ENCODE measurements at regions not wholly inside any gene's neighbourhood (a gene's known extent, or its start where the extent isn't known, plus 50 kb on each side); places are given as distances from the start of the nearest gene placed in this dataset.

DNA sequence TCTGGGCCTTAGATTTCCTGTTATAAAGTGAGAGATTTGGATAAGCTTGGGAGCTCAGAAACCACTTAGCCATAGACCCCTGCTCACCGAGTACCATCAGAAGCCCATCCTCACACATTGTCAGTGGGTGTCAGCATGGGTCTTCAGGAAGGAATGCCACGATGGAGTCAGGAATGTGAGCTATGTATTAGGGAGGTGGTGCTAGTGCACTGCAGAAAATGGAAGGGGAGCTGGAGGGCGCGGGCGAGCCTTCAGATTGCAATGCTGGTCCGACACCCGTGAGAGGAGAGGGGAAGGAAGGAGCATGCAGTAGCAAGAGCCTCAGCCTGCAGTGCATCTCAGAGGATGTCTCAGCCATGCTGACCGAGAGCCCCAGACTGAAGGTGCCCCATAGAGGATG is 294.5 kb downstream of the FOXL1 start:
- Mint-ChIP-seq H3K27ac (no peak overlapping the region), H3K4me3 (no peak overlapping the region), H3K27me3 (peaks cover 17 to 22% of the 10 kb centered on the region in 2 donors), H3K4me1 (peaks cover 0 to 1% (median 0%) of the 10 kb centered on the region in 4 donors), H3K36me3 (no peaks in the 10 kb centered on the region), H3K9me3 (peaks cover 0 to 8% (median 2%) of the 10 kb centered on the region in 8 donors)
- Histone ChIP-seq H3K27ac (ENCODE audit: low read depth, low read length) (no peak overlapping the region), H3K27me3 (ENCODE audit: insufficient read depth, low read length) (no peaks in the 10 kb centered on the region), H3K4me3 (ENCODE audit: low read length in 2 of 2) (no peak overlapping the region), H3K36me3 (ENCODE audit: insufficient read depth, low read length) (no peaks in the 10 kb centered on the region), H3K9me3 (ENCODE audit: control insufficient read depth in 1 of 2, low read length in 2 of 2) (no peaks in the 10 kb centered on the region), H3K4me1 (ENCODE audit: insufficient read depth, low read length) (no peaks in the 10 kb centered on the region)
- CTCF ChIA-PET (ENCODE audit: partially characterized antibody): interaction anchor here (2.1 kb wide), 1 partner anchor 308 kb away, joined by 5 read pairs; no protein-coding TSS in a partner anchor
- POLR2A ChIA-PET (ENCODE audit: partially characterized antibody): no interaction called here
- intact Hi-C loops (cut with micrococcal nuclease): no loop called here
- no peak for DNase-seq

DNA sequence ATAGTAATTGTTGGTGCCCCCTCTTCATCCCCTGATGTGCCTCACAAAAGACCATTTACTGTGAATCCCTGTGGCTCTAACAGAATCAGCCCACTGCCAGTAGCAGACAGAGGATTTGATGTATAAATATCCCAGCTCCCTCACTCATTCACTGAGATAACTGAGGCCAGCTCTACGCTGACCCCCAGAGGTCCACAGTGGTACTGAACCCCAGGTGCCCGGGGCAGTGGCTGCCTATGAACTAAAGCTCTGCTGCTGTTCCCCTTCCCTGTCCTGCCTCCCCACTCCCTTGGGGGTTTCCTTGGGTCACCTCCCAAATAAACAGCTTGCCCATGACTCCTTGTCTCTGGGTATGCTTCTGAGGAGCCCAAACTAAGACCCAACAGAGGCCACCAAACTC is 295.8 kb downstream of the FOXL1 start:
- Mint-ChIP-seq H3K4me1 (peaks cover 0 to 1% (median 0%) of the 10 kb centered on the region in 4 donors), H3K27me3 (peaks cover 26 to 28% of the 10 kb centered on the region in 2 donors), H3K9me3 (peaks cover 0 to 11% (median 3%) of the 10 kb centered on the region in 8 donors), H3K36me3 (no peaks in the 10 kb centered on the region), H3K27ac (no peak overlapping the region), H3K4me3 (no peak overlapping the region)
- ChIA-PET CTCF (ENCODE audit: partially characterized antibody) (interaction anchor here (0.7 to 2.1 kb wide), 3 partner anchors 9 to 312 kb away, joined by 3 to 5 read pairs (median 3); no protein-coding TSS in a partner anchor), POLR2A (ENCODE audit: partially characterized antibody) (no interaction called here)
- Histone ChIP-seq H3K36me3 (ENCODE audit: insufficient read depth, low read length) (no peaks in the 10 kb centered on the region), H3K27ac (ENCODE audit: low read depth, low read length) (no peak overlapping the region), H3K27me3 (ENCODE audit: insufficient read depth, low read length) (no peaks in the 10 kb centered on the region), H3K9me3 (ENCODE audit: control insufficient read depth in 1 of 2, low read length in 2 of 2) (no peaks in the 10 kb centered on the region), H3K4me3 (ENCODE audit: low read length in 2 of 2) (no peak overlapping the region), H3K4me1 (ENCODE audit: insufficient read depth, low read length) (no peaks in the 10 kb centered on the region)
- no peak for DNase-seq
- intact Hi-C loops (cut with micrococcal nuclease): no loop called here

DNA sequence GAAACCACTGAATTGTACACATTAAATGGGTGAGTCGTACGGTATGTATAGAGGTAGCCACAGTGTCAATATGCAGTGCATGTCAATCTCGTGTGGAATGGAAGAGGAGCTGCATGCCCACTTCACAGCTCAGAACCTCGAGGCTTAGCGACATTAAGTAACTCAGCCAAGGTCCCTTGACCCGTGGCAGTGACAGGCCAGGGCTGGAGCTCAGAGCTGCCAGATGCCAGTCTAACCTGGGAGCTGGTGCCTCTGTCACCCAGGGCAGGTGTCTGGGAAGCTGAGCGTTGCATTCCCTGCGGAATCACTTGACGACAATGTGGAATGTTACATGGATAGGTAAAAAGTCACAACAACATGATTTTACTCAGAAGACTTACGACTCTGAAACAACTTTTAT is 298.1 kb downstream of the FOXL1 start:
- H3K36me3 Mint-ChIP-seq: no peaks in the 10 kb centered on the region
- Histone ChIP-seq H3K36me3 (ENCODE audit: insufficient read depth, low read length) (no peaks in the 10 kb centered on the region), H3K4me1 (ENCODE audit: insufficient read depth, low read length) (no peaks in the 10 kb centered on the region), H3K27me3 (ENCODE audit: insufficient read depth, low read length) (no peaks in the 10 kb centered on the region), H3K9me3 (ENCODE audit: control insufficient read depth in 1 of 2, low read length in 2 of 2) (no peaks in the 10 kb centered on the region), H3K27ac (ENCODE audit: low read depth, low read length) (no peak overlapping the region), H3K4me3 (ENCODE audit: low read length in 2 of 2) (no peak overlapping the region)
- H3K27ac Mint-ChIP-seq: no peak overlapping the region
- intact Hi-C loops (cut with micrococcal nuclease): no loop called here
- POLR2A ChIA-PET (ENCODE audit: partially characterized antibody): no interaction called here
- CTCF ChIA-PET (ENCODE audit: partially characterized antibody): no interaction called here
- no peak for DNase-seq
- peaks cover 0 to 11% (median 3%) of the 10 kb centered on the region in 8 donors for H3K9me3 Mint-ChIP-seq
- no peak overlapping the region for H3K4me3 Mint-ChIP-seq
- peaks cover 37 to 41% of the 10 kb centered on the region in 2 donors for H3K27me3 Mint-ChIP-seq
- H3K4me1 Mint-ChIP-seq: peaks cover 0 to 1% (median 0%) of the 10 kb centered on the region in 4 donors

DNA sequence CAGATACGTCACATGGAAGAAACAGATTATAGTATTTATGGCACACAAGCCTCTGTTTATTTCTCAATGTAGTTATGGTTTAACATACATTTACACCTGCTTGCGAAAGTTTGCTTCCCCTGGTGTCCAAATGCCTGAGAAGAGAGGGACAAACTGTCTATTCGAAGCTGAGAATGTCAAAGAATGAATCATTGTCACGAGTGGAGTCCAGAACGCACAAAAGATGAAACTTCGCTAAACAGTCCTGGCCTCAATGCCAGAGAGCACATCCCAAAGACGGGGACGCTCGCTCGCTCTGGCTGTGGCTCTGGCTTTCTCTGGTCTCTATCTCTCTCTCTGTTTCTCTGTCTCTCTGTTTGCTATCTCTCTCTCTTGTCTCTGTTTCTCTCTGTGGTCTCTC is 298.8 kb downstream of the FOXL1 start:
- ChIA-PET POLR2A (ENCODE audit: partially characterized antibody) (no interaction called here), CTCF (ENCODE audit: partially characterized antibody) (no interaction called here)
- H3K27me3 ChIP-seq (ENCODE audit: insufficient read depth, low read length): no peaks in the 10 kb centered on the region
- Mint-ChIP-seq H3K9me3 (peaks cover 0 to 11% (median 3%) of the 10 kb centered on the region in 8 donors), H3K4me1 (peaks cover 0 to 1% (median 0%) of the 10 kb centered on the region in 4 donors), H3K27ac (no peak overlapping the region), H3K27me3 (peaks cover 42 to 45% of the 10 kb centered on the region in 2 donors), H3K36me3 (no peaks in the 10 kb centered on the region), H3K4me3 (no peak overlapping the region)
- intact Hi-C loops (cut with micrococcal nuclease): no loop called here
- no peak overlapping the region for H3K27ac ChIP-seq (ENCODE audit: low read depth, low read length)
- DNase-seq: no peak
- no peaks in the 10 kb centered on the region for H3K36me3 ChIP-seq (ENCODE audit: insufficient read depth, low read length)
- no peaks in the 10 kb centered on the region for H3K9me3 ChIP-seq (ENCODE audit: control insufficient read depth in 1 of 2, low read length in 2 of 2)
- H3K4me1 ChIP-seq (ENCODE audit: insufficient read depth, low read length): no peaks in the 10 kb centered on the region
- H3K4me3 ChIP-seq (ENCODE audit: low read length in 2 of 2): no peak overlapping the region

DNA sequence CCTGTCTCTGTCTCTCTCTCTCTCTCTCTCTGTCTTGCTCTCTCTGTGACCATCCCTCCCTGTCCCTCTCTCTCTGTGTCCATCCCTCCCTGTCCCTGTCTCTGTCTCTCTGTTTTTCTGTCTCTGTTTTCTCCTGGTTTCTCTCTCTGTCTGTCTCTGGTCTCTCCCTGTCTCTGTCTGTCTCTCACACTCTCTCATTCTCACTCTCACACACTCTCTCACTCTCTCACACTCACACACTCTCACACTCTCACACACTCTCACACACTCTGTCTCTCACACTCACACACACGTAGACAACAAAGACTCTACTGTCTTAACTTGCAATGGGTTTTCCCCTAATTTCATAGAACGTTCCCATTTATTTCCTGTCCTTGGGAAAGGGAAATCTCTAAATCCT is 299.5 kb downstream of the FOXL1 start:
- DNase-seq: no peak
- no peaks in the 10 kb centered on the region for H3K9me3 ChIP-seq (ENCODE audit: control insufficient read depth in 1 of 2, low read length in 2 of 2)
- H3K36me3 Mint-ChIP-seq: no peaks in the 10 kb centered on the region
- peaks cover 41 to 42% of the 10 kb centered on the region in 2 donors for H3K27me3 Mint-ChIP-seq
- intact Hi-C loops (cut with micrococcal nuclease): no loop called here
- peaks cover 0 to 11% (median 3%) of the 10 kb centered on the region in 8 donors for H3K9me3 Mint-ChIP-seq
- no peak overlapping the region for H3K27ac Mint-ChIP-seq
- ChIA-PET POLR2A (ENCODE audit: partially characterized antibody) (no interaction called here), CTCF (ENCODE audit: partially characterized antibody) (no interaction called here)
- H3K27me3 ChIP-seq (ENCODE audit: insufficient read depth, low read length): no peaks in the 10 kb centered on the region
- H3K36me3 ChIP-seq (ENCODE audit: insufficient read depth, low read length): no peaks in the 10 kb centered on the region
- peaks cover 0 to 1% (median 0%) of the 10 kb centered on the region in 4 donors for H3K4me1 Mint-ChIP-seq
- H3K4me1 ChIP-seq (ENCODE audit: insufficient read depth, low read length): no peaks in the 10 kb centered on the region
- peak overlapping the region in 1 of 8 donors; percentile 55 for H3K4me3 Mint-ChIP-seq
- H3K27ac ChIP-seq (ENCODE audit: low read depth, low read length): no peak overlapping the region
- no peak overlapping the region for H3K4me3 ChIP-seq (ENCODE audit: low read length in 2 of 2)

DNA sequence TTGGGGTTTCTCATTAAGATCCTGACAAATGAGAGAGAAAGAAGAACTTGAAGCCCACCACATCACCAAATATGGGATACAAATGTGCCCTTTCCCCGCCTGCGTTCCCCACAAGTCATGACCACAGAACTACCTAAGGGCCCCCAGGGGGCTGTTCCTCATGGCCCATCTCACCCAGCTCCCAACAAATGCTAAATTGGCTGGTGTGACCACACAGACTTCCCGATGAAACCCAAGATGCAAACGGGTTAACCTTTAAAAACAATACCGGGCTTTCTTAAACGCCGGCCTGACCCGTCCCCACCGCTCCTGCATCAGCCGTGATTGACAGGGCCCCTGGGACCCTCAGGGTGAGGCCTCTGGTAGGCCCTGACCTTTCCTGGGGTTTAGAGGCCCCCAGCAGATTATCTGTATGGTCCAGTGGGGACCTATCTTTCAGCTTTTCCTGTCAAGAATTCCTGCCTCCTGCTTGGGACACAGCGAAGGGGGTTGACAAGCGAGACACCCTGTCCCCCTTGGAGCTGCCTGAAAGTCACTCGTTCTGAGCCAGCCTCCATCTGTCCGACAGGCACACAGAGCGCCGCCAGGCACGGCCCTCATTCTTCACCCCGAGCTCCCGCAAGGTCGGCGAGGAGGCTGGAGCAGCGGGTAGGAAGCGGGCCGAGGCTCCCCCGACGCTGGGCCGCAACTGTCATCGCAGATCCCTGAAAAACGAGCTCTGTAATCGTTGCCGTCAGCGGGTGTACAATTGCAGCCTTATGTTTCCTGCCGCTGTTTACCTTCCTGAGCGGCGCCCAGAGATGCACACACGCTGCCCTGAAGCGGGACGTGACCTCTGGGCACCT is 300.1 kb downstream of the FOXL1 start:
- intact Hi-C loops (cut with micrococcal nuclease): no loop called here
- POLR2A ChIA-PET (ENCODE audit: partially characterized antibody): no interaction called here
- no peaks in the 10 kb centered on the region for H3K36me3 Mint-ChIP-seq
- Histone ChIP-seq H3K9me3 (ENCODE audit: control insufficient read depth in 1 of 2, low read length in 2 of 2) (no peaks in the 10 kb centered on the region), H3K4me3 (ENCODE audit: low read length in 2 of 2) (no peak overlapping the region), H3K4me1 (ENCODE audit: insufficient read depth, low read length) (no peaks in the 10 kb centered on the region), H3K36me3 (ENCODE audit: insufficient read depth, low read length) (no peaks in the 10 kb centered on the region), H3K27ac (ENCODE audit: low read depth, low read length) (no peak overlapping the region), H3K27me3 (ENCODE audit: insufficient read depth, low read length) (no peaks in the 10 kb centered on the region)
- no peak for DNase-seq
- H3K4me1 Mint-ChIP-seq: peaks cover 0 to 1% (median 0%) of the 10 kb centered on the region in 4 donors
- peaks cover 0 to 11% (median 3%) of the 10 kb centered on the region in 8 donors for H3K9me3 Mint-ChIP-seq
- H3K27me3 Mint-ChIP-seq: peaks cover 41 to 44% of the 10 kb centered on the region in 2 donors
- CTCF ChIA-PET (ENCODE audit: partially characterized antibody): no interaction called here
- H3K27ac Mint-ChIP-seq: no peak overlapping the region
- peak overlapping the region in 1 of 8 donors; percentile 2 for H3K4me3 Mint-ChIP-seq

DNA sequence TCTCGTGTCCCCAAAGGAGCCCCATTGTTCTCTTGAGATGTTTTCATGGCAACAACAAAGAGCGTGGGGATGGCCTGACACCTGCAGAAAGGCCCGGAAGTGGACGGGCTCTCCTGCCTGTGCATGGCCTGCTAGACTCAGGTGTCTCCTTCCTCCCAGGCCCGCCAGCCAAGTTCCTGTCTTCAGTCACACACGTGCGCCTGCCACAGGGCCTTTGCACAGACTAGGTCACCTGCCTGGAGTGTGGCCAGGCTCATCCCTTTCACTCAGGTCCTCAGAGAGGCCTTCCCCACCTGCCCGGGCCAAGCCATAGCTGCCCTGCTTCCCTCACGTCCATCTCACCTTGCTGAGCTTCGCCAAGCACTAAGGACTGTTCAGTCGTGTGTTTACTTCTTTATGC is 300.9 kb downstream of the FOXL1 start:
- H3K27ac Mint-ChIP-seq: no peak overlapping the region
- peaks cover 0 to 1% (median 0%) of the 10 kb centered on the region in 4 donors for H3K4me1 Mint-ChIP-seq
- H3K36me3 ChIP-seq (ENCODE audit: insufficient read depth, low read length): no peaks in the 10 kb centered on the region
- no peaks in the 10 kb centered on the region for H3K27me3 ChIP-seq (ENCODE audit: insufficient read depth, low read length)
- CTCF ChIA-PET (ENCODE audit: partially characterized antibody): no interaction called here
- no peaks in the 10 kb centered on the region for H3K9me3 ChIP-seq (ENCODE audit: control insufficient read depth in 1 of 2, low read length in 2 of 2)
- H3K36me3 Mint-ChIP-seq: no peaks in the 10 kb centered on the region
- no peak overlapping the region for H3K27ac ChIP-seq (ENCODE audit: low read depth, low read length)
- peaks cover 0 to 11% (median 3%) of the 10 kb centered on the region in 8 donors for H3K9me3 Mint-ChIP-seq
- H3K27me3 Mint-ChIP-seq: peaks cover 38 to 42% of the 10 kb centered on the region in 2 donors
- DNase-seq: no peak
- no peaks in the 10 kb centered on the region for H3K4me1 ChIP-seq (ENCODE audit: insufficient read depth, low read length)
- POLR2A ChIA-PET (ENCODE audit: partially characterized antibody): no interaction called here
- intact Hi-C loops (cut with micrococcal nuclease): no loop called here
- H3K4me3 ChIP-seq (ENCODE audit: low read length in 2 of 2): no peak overlapping the region
- H3K4me3 Mint-ChIP-seq: no peak overlapping the region

All from CD4-positive, alpha-beta memory T cell (primary cell).